ENCODE measurements at regions not wholly inside any gene's neighbourhood (a gene's known extent, or its start where the extent isn't known, plus 50 kb on each side); places are given as distances from the start of the nearest gene placed in this dataset.

DNA sequence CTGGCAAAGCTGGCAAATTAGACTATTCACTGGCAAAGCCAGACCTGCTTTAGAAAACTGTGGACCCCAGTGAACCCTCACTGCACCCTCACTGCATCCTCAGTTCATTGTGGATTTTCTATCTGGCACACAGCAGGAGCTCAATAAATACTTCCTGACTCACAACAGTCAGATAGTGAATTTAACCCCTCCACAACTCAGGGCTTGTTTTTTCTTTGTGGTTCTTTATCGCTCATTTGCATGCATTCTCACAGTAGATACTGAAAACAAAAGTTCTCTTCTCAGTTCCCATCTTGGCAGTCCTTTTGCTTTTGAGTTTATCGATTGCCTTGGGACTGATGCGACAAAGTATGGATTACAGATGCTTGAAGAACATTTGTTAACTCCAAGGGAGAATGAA is 99.8 kb downstream of the ACTL7B start:
- TF ChIP-seq, protein P1, sequence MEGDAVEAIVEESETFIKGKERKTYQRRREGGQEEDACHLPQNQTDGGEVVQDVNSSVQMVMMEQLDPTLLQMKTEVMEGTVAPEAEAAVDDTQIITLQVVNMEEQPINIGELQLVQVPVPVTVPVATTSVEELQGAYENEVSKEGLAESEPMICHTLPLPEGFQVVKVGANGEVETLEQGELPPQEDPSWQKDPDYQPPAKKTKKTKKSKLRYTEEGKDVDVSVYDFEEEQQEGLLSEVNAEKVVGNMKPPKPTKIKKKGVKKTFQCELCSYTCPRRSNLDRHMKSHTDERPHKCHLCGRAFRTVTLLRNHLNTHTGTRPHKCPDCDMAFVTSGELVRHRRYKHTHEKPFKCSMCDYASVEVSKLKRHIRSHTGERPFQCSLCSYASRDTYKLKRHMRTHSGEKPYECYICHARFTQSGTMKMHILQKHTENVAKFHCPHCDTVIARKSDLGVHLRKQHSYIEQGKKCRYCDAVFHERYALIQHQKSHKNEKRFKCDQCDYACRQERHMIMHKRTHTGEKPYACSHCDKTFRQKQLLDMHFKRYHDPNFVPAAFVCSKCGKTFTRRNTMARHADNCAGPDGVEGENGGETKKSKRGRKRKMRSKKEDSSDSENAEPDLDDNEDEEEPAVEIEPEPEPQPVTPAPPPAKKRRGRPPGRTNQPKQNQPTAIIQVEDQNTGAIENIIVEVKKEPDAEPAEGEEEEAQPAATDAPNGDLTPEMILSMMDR (conservative IDR thresholded peaks at IDR 0.05 in 1 of 2, IDR thresholded peaks at IDR 0.05 in 1 of 2; ENCODE audit: extremely low read depth in 1 of 2, insufficient read depth in 1 of 2, low read depth in 1 of 2, low read length in 2 of 2): no peak
- TF ChIP-seq EZH2 (IDR thresholded peaks at IDR 0.05; ENCODE audit: borderline replicate concordance, low read length): no peak
